Eye (tissue), 1 donor: ENCODE measurements at regions not wholly inside any gene's neighbourhood (a gene's known extent, or its start where the extent isn't known, plus 50 kb on each side); places are given as distances from the start of the nearest gene placed in this dataset.
"Not testable (repeated sequence)": the region's sequence is repeated elsewhere in the genome, so short reads cannot be mapped to it uniquely, and the experiment has no call there.

Experiments used
- DNase-seq: peaks from one replicate; pipeline ENCODE4 v3.0.0-alpha.2; 2015

GRCh38 chrY:7720974-7721373 lies 809.4 kb upstream of the AMELY start:
- no peak for DNase-seq

GRCh38 chrY:7719271-7719670 lies 807.7 kb upstream of the AMELY start:
- DNase-seq, result no peak

DNA sequence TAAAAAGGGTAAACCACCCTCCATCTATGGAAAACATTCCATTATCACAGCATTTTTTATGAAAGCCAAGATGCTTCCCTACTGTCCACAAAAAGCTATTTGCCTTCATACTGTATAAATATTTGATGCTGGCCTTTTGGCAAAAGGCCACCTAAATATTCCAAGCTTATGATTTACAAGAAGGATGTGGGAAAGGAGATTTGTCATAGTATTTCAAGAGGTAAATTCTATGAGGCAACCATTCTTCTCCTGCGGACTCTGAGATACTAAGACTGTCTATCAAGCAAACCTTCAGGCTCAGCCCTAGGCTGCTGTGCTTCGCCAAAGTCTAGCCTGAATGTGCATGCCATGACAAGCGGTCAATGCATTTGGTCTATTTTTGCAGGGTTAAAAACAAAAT lies 807.1 kb upstream of the AMELY start:
- no peak for DNase-seq

DNA sequence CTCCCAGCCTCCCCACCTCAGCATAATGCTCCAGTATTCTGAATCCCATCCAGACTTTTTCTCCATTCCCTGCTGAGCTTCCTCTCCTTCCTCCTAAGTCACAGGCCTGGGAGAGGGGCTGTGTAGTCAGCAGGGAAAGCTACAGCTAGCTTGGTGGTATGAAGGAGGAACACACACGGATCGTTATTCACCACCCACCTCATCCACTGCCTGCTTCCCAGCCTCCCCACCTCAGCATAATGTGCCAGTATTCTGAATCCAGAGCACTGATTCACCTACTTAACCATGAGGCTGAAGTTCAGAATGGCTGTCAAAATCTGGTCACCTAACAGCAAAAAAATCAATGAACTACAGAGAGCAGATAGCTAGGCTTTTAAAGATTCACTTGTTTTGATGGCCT lies 806.6 kb upstream of the AMELY start:
- no peak for DNase-seq

DNA sequence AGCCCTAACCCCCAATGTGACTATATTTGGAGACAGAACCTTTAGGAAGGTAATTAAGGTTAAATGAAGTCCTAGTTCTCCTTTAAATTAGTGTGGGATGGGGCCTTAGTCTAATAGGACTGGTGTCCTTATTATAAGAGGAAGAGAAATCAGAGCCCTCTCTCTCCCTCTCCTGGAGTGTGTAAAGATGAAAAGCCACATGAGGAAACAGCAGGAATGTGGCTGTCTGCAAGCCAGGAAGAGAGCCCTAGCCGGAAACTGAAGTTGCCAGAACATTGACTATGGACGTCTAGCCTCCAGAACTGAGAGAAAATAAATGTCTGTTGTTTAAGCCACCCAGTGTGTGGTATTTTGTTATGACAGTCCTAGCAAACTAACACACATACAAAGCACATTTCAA lies 802.9 kb upstream of the AMELY start:
- no peak for DNase-seq

GRCh38 chrY:7713738-7714137 lies 802.2 kb upstream of the AMELY start:
- DNase-seq, result not testable (repeated sequence)

GRCh38 chrY:7712289-7712688 lies 800.7 kb upstream of the AMELY start:
- DNase-seq, result no peak

GRCh38 chrY:7703578-7704140 lies 792.1 kb upstream of the AMELY start:
- no peak for DNase-seq

GRCh38 chrY:7702481-7702880 lies 790.9 kb upstream of the AMELY start:
- DNase-seq, result no peak

DNA sequence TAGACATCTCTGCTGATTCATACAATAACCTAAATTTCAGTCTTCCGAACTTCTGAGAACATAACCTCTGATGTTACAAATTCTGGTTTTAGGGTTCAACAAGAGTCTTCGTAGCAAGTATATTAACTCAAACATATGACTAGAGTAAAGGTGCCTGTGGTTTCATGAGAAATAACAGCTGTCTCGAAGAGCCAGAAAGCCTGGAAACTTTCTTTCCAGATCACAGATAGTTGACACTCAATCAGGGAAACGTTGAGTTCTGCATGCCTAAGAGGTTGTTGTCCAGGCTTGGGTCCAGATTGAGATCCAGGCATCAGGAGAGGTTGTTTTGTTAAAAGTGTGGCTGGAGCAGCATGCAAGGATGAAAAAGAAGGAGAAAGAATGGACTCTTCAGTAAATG lies 790.1 kb upstream of the AMELY start:
- DNase-seq, result no peak

- no peak for DNase-seq
Measured at GRCh38 chrY:7697506-7697905, 786.0 kb upstream of the AMELY start.

- DNase-seq, result no peak
Measured at GRCh38 chrY:7692701-7693100, 781.1 kb upstream of the AMELY start.

GRCh38 chrY:7687086-7687485 lies 775.5 kb upstream of the AMELY start:
- no peak for DNase-seq

DNA sequence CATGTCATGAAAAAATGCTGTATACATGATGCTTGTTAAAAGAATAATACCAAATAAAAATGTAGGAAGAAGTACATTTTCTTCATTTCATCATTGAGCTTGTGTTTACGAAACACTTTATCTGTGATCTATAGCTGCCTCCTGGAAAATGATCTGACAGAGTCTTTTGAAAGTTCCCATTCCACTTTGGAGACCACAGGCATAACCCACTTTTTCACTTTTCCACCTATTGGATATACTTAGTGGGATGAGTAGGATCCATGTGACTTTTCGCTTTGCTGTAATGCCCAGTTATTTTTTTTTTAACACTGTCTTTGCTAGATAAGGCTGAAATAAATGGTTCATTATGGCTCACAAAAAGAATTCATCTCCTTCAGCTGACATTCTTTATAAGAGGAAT lies 773.0 kb upstream of the AMELY start:
- DNase-seq, result no peak

DNA sequence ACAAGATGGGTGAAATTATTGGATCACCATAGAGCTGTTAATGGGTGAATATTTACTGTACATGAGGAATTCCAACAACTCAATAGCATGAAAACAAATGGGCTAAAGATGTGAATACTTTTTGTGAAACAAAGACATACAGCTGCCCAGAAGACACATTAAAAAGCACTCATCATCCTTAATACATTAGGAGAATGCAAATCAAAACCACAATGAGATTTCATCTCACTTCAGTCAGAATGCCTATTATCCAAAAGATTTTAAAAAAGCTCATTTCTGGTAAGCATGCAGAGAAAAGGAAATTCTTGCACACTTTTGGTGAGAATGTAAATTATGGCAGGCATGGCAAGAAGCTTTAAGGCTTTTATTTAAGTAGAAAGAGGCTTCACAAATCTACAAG lies 770.8 kb upstream of the AMELY start:
- DNase-seq, result no peak

- DNase-seq, result no peak
Measured at GRCh38 chrY:7681426-7681825, 769.9 kb upstream of the AMELY start.

DNA sequence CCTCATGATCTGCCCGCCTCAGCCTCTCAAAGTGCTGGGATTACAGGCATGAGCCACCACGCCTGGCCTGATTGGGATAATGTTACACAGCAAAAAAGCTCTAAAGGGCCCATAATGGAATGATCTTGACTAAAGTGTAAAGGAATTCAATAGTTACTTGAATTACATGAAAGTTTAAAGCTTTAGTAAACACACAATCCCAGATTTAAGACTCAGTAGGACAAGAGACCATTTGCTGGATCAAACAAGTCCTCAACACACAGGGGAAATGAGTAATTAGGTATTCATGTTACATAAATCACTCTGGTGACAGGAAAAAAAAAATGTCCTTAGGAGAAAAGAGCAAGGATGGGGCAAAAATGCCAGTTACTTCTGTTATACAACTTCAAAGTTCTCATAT lies 762.9 kb upstream of the AMELY start:
- no peak for DNase-seq

- no peak for DNase-seq
Measured at GRCh38 chrY:7672796-7673195, 761.2 kb upstream of the AMELY start.

GRCh38 chrY:7663261-7663660 lies 751.7 kb upstream of the AMELY start:
- no peak for DNase-seq

GRCh38 chrY:7659047-7659446 lies 747.5 kb upstream of the AMELY start:
- DNase-seq, result no peak

DNA sequence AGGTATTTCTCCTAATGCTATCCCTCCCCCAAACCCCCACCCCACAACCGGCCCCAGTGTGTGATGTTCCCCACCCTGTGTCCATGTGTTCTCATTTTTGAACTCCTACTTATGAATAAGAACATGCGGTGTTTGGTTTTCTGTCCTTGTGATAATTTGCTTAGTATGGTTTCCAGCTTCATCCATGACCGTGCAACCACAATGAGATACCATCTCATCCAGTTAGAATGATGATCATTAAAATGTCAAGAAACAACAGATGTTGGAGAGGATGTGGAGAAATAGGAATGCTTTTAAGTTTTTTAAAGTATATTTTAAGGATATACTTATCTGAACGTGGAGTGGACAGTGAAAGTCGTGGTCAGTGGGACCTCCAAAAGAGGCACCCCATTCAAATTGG lies 745.0 kb upstream of the AMELY start:
- no peak for DNase-seq

DNA sequence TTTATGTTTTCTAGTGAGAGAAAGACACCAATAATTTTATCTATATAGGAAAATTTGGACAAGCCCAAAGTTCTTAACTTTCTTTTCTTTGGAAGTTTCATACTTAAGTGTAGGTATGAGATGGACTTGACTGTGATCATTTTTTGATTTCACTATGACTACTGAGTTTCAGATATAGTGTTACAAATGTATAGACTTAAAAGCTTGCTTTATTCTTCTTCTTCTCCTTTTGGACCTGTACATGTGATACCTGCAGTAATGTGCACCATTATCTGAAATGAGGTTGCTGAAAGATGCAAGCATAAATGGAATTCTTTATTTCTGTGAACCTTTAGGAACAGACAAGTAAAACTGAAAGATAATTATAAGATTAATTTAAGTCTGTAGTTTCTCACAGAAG lies 743.4 kb upstream of the AMELY start:
- DNase-seq, result no peak

GRCh38 chrY:7649866-7650265 lies 738.3 kb upstream of the AMELY start:
- DNase-seq, result not testable (repeated sequence)
